K562 (cell line): ENCODE measurements at regions not wholly inside any gene's neighbourhood (a gene's known extent, or its start where the extent isn't known, plus 50 kb on each side); places are given as distances from the start of the nearest gene placed in this dataset.

Experiments
- ATAC-seq: fragments of 200-7000 bp; cut with Tn5 transposase; 3 replicates; pipeline ENCODE4 v1.9.1; 2020; ENCODE audit warnings: moderate library complexity
- BruUV-seq: library from RNA; stranded (reverse); fragments of 400-500 nt; replicated peaks from 2 replicates; lab custom pipeline; 2021; lab: Mats Ljungman, UMichigan
- CTCF ChIA-PET: fragments of 300-600 bp; formaldehyde crosslinking; extraction: SDS; loops from one replicate; lab custom pipeline; 2021; ENCODE audit warnings: low intra/inter-chr PET ratio; lab: Yijun Ruan, JAX
- POLR2A ChIA-PET: fragments of 300-600, 350-650 bp; sonication (Branson Sonifier 250); formaldehyde crosslinking; extraction: SDS; loops from one replicate; lab custom pipeline; 2021; ENCODE audit warnings: antibody characterized with exemption, inconsistent platforms; lab: Yijun Ruan, JAX
- DNase-seq, 4 experiments: peaks; one replicate each; pipeline versions ENCODE4 v3.0.0 to v3.0.0-alpha.2; 2011 to 2018; ENCODE audit warnings: low spot score in 3 of 4, mixed read lengths in 3 of 4; ENCODE audit errors: extremely low read depth in 1 of 4
- FAIRE-seq: peaks from 2 replicates; lab custom pipeline; 2011; peaks lifted over from hg19 to GRCh38; lab: Jason Lieb, UNC
- H2AFZ ChIP-seq: 2 replicates; pipeline ENCODE4 v1.6.0; 2011; ENCODE audit warnings: low read depth, low read length, control low read depth, inconsistent platforms
- H3K27ac ChIP-seq: fragments of 200-600 bp; 3 replicates; pipeline ENCODE4 v1.8.0; 2011; ENCODE audit warnings: low read depth, mild to moderate bottlenecking, control low read depth, inconsistent platforms, low read length, moderate library complexity, mixed read lengths; ENCODE audit errors: extremely low read depth
- H3K27me3 ChIP-seq, 2 experiments: fragments of 300-600 bp in 1 of 2; 2 replicates in 1 of 2; 3 replicates in 1 of 2; pipeline versions ENCODE4 v1.6.0 to v1.8.0; 2011; ENCODE audit warnings: inconsistent platforms in 2 of 2, low read length in 2 of 2, mild to moderate bottlenecking in 1 of 2, mixed read lengths in 1 of 2, moderate library complexity in 1 of 2; ENCODE audit not compliant: control insufficient read depth in 2 of 2, insufficient read depth in 2 of 2
- H3K36me3 ChIP-seq: fragments of 300-600 bp; 3 replicates; pipeline ENCODE4 v1.8.0; 2011; ENCODE audit warnings: mild to moderate bottlenecking, low read length, inconsistent platforms; ENCODE audit not compliant: control insufficient read depth, insufficient read depth
- H3K4me1 ChIP-seq, 2 experiments: fragments of 200-600 bp in 1 of 2; replicated peaks in 1 of 2; 2 replicates in 1 of 2; 3 replicates in 1 of 2; pipeline versions ENCODE4 v1.5.1 to v1.8.0; 2011; ENCODE audit warnings: inconsistent platforms in 2 of 2, low read length in 2 of 2, mild to moderate bottlenecking in 1 of 2, mixed read lengths in 1 of 2, moderate library complexity in 1 of 2; ENCODE audit not compliant: control insufficient read depth in 2 of 2, insufficient read depth in 2 of 2
- H3K4me2 ChIP-seq: 2 replicates; pipeline ENCODE4 v1.6.1; 2011; ENCODE audit warnings: low read length, control low read depth, inconsistent platforms, mixed read lengths; ENCODE audit not compliant: insufficient read depth
- H3K4me3 ChIP-seq: fragments of 200-600 bp; sonication (generic), shearing (Covaris generic); 2 replicates; pipeline ENCODE4 v1.5.1; 2016; ENCODE audit warnings: control low read depth, inconsistent platforms
- H3K79me2 ChIP-seq: fragments of 200-600 bp; 3 replicates; pipeline ENCODE4 v1.8.0; 2011; ENCODE audit warnings: low read length, inconsistent platforms; ENCODE audit not compliant: control insufficient read depth, insufficient read depth
- H3K9ac ChIP-seq, 2 experiments: 2 replicates each; pipeline versions ENCODE4 v1.6.0 to v1.6.1; 2011; ENCODE audit warnings: low read depth in 2 of 2, low read length in 2 of 2, control low read depth in 1 of 2, inconsistent platforms in 1 of 2, mild to moderate bottlenecking in 1 of 2, mixed read lengths in 1 of 2; ENCODE audit not compliant: insufficient read depth in 1 of 2
- H3K9me1 ChIP-seq: one replicate; pipeline ENCODE4 v1.6.0; 2011; ENCODE audit warnings: inconsistent platforms, mild to moderate bottlenecking, low read length, moderate library complexity; ENCODE audit not compliant: control insufficient read depth, insufficient read depth
- H3K9me3 ChIP-seq: replicated peaks from 2 replicates; pipeline ENCODE4 v1.5.1; 2011; ENCODE audit warnings: low read depth, low read length, inconsistent platforms; ENCODE audit not compliant: control insufficient read depth, insufficient read depth
- H4K20me1 ChIP-seq: replicated peaks from 2 replicates; pipeline ENCODE4 v1.6.1; 2011; ENCODE audit warnings: low read length, inconsistent platforms, mixed read lengths; ENCODE audit not compliant: control insufficient read depth, insufficient read depth
- DIDO1 ChIP-seq: fragments of 450-650 bp; IDR thresholded peaks from 2 replicates; pipeline ENCODE4 v1.6.1; 2016; ENCODE audit warnings: low read depth, missing biosample characterization, missing genetic modification characterization
- ILK ChIP-seq: fragments of 450-650 bp; IDR thresholded peaks from 2 replicates; pipeline ENCODE4 v1.6.1; 2016; ENCODE audit warnings: missing genetic modification characterization, low read depth, mild to moderate bottlenecking, missing compliant biosample characterization, moderate library complexity, borderline replicate concordance
- KLF16 ChIP-seq: IDR thresholded peaks from 2 replicates; pipeline ENCODE4 v1.6.1; 2016; ENCODE audit warnings: antibody characterized with exemption
- NCOA1 ChIP-seq: fragments of 450-650 bp; IDR thresholded peaks from 2 replicates; pipeline ENCODE4 v1.6.1; 2016; ENCODE audit warnings: low read depth
- NR4A1 ChIP-seq, 2 experiments: fragments of 250-450 bp in 1 of 2; fragments of 450-650 bp in 1 of 2; sonication (Bioruptor Pico) in 1 of 2; IDR thresholded peaks; 2 replicates each; pipeline versions ENCODE4 v1.4.0 to v1.6.1; 2016 to 2020; ENCODE audit warnings: mild to moderate bottlenecking in 2 of 2, missing compliant biosample characterization in 1 of 2, missing genetic modification characterization in 1 of 2, moderate library complexity in 1 of 2
- PYGO2 ChIP-seq: fragments of 450-650 bp; IDR thresholded peaks from 2 replicates; pipeline ENCODE4 v1.6.1; 2016; ENCODE audit warnings: mild to moderate bottlenecking, missing genetic modification characterization, moderate library complexity, missing compliant biosample characterization
- RBBP5 ChIP-seq: fragments of 200-600 bp; sonication (generic); IDR thresholded peaks from 2 replicates; pipeline ENCODE4 v1.6.1; 2012; ENCODE audit warnings: borderline replicate concordance, mild to moderate bottlenecking, low read length, control low read depth, inconsistent platforms; ENCODE audit not compliant: insufficient read depth, poor library complexity, severe bottlenecking
- SRF ChIP-seq, 2 experiments: fragments of 250-450, 450-650 bp in 1 of 2; sonication (Bioruptor Pico) in 1 of 2; sonication (generic) in 1 of 2; formaldehyde crosslinking; IDR thresholded peaks; 2 replicates each; pipeline versions ENCODE4 v1.5.0 to v1.5.1; 2020 to 2022; ENCODE audit warnings: mild to moderate bottlenecking in 1 of 2, missing genetic modification reagents in 1 of 2
- SRSF7 ChIP-seq: fragments of 200-400 bp; formaldehyde crosslinking; optimal IDR thresholded peaks from 2 replicates; pipeline ENCODE3; 2017; ENCODE audit warnings: mild to moderate bottlenecking, low read depth, low read length
- TARDBP ChIP-seq: fragments of 450-650 bp; IDR thresholded peaks from 2 replicates; pipeline ENCODE4 v1.6.1; 2016
- XRCC3 ChIP-seq: fragments of 450-650 bp; IDR thresholded peaks from 2 replicates; pipeline ENCODE4 v1.6.1; 2017; ENCODE audit warnings: mild to moderate bottlenecking, moderate library complexity
- ZNF146 ChIP-seq: IDR thresholded peaks from one replicate; pipeline ENCODE4 v1.6.1; 2018; ENCODE audit warnings: missing compliant biosample characterization; ENCODE audit not compliant: unreplicated experiment
- ZNF165 ChIP-seq: fragments of 250-450 bp; sonication (Bioruptor Pico); IDR thresholded peaks from 2 replicates; pipeline ENCODE4 v1.4.0; 2020; ENCODE audit warnings: borderline replicate concordance
- ZNF695 ChIP-seq: fragments of 450-650 bp; formaldehyde crosslinking; IDR thresholded peaks from 2 replicates; pipeline ENCODE4 v1.4.0; 2020; ENCODE audit warnings: mild to moderate bottlenecking, moderate library complexity
- WGBS: fragments of 100-300 bp; shearing (Covaris generic); methylation state at CpG from one replicate; pipeline ENCODE4 v1.1.6; 2016; ENCODE audit warnings: low coverage, mixed read lengths; ENCODE audit not compliant: insufficient coverage; ENCODE audit errors: missing lambda C conversion rate; 5-methylcytosine and 5-hydroxymethylcytosine counted together
- in situ Hi-C: fragments of 300-500 bp; cut with MboI; formaldehyde crosslinking; loops from 4 replicates; pipeline ENCODE4 v1.15.0; 2018; ENCODE audit warnings: inconsistent platforms, mixed read lengths
- intact Hi-C: fragments of 100-400 bp; cut with micrococcal nuclease; formaldehyde crosslinking; loops from 2 replicates; pipeline ENCODE4 v1.14.2; 2022
- TF ChIP-seq, protein P1 (sequence below): sonication (generic); formaldehyde crosslinking; IDR thresholded peaks from 2 replicates; pipeline ENCODE4 v1.8.0; 2022; ENCODE audit warnings: missing genetic modification reagents, mild to moderate bottlenecking, borderline replicate concordance

DNA sequence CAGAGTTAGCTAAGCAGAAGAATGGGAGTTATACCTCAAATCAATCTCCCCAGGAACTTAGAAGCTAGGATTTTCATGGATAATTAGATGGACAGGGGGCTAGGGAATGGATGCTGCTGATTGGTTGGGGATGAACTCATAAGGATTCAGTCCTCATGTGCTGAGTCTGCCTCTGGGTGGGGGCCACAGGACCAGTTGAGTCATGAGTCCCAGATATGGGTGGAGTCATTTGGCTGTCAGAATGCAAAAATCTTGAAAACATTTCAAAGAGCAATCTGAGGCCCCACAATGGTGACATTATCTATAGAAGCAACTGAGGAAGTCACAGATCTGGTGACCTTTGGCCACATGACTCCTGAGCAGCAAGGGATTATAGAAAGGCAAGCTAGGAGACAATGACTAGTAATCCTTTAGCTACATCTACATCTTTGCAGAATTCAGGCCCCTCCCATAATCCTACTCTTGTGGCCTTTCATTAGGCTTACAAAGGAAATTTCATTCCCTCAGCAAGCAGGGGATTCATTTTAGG lies 82.6 kb upstream of the CCL2 start:
- BruUV-seq, result no TSS peak
- Histone ChIP-seq H3K4me1 (peaks cover 0 to 3% of the 10 kb centered on the region in 2 experiments; a peak in 1 of 5 replicates), H3K4me2 (no peak overlapping the region), H3K79me2 (no peaks in the 10 kb centered on the region), H3K27me3 (no peaks in the 10 kb centered on the region), H3K9ac (no peak overlapping the region), H3K9me1 (no peaks in the 10 kb centered on the region), H4K20me1 (no peaks in the 10 kb centered on the region), H3K4me3 (no peak overlapping the region), H3K9me3 (no peaks in the 10 kb centered on the region), H3K36me3 (no peaks in the 10 kb centered on the region), H3K27ac (no peak overlapping the region), H2AFZ (no peak overlapping the region)
- in situ Hi-C loops, result no loop called here
- no peak for DNase-seq
- ChIA-PET POLR2A (interaction anchor here (0.6 kb wide), 1 partner anchor 397 kb away, joined by 3 read pairs; no protein-coding TSS in a partner anchor), CTCF (no interaction called here)
- no peak for FAIRE-seq
- TF ChIP-seq PYGO2 (tag) (no peak), TARDBP (no peak)
- intact Hi-C loops, result loop anchor here (5.0 kb wide), 1 partner anchor 395 kb away; no protein-coding TSS in a partner anchor
- no peak for ATAC-seq

DNA sequence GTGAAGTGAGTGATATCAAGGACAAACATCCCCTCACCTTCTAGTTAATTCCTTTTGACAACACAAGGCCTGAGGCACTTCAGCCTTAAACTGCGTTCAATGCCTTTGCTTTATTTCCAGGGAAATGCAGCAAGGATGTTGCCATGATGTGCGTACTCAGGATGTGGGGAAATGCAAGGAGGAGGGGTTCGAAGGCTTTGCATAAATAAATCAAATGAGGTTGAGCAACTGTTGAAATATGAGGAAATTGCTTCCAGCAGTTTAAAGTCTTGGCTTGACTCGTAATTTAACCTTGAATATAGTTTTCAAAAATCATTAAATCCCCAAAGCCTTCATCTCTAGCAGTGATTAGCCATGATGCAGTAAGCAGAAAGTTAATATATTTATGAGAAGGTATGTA lies 81.8 kb upstream of the CCL2 start:
- Histone ChIP-seq H3K9ac (no peak overlapping the region), H3K4me1 (peaks cover 0 to 3% of the 10 kb centered on the region in 2 experiments; a peak in 1 of 5 replicates), H3K9me3 (no peaks in the 10 kb centered on the region), H3K79me2 (no peaks in the 10 kb centered on the region), H3K27me3 (no peaks in the 10 kb centered on the region), H3K9me1 (no peaks in the 10 kb centered on the region), H2AFZ (no peak overlapping the region), H3K4me3 (no peak overlapping the region), H3K36me3 (no peaks in the 10 kb centered on the region), H3K27ac (no peak overlapping the region), H4K20me1 (no peaks in the 10 kb centered on the region), H3K4me2 (no peak overlapping the region)
- TF ChIP-seq, protein P1, sequence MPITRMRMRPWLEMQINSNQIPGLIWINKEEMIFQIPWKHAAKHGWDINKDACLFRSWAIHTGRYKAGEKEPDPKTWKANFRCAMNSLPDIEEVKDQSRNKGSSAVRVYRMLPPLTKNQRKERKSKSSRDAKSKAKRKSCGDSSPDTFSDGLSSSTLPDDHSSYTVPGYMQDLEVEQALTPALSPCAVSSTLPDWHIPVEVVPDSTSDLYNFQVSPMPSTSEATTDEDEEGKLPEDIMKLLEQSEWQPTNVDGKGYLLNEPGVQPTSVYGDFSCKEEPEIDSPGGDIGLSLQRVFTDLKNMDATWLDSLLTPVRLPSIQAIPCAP (CRISPR knock-in tag), result no peak
- TF ChIP-seq KLF16 (no peak), ILK (tag) (no peak), ZNF165 (CRISPR knock-in tag) (no peak), ZNF146 (CRISPR knock-in tag) (no peak), DIDO1 (tag) (no peak), ZNF695 (CRISPR knock-in tag) (no peak), NR4A1 (CRISPR knock-in tag; IDR thresholded peaks at IDR 0.05) (no peak), NR4A1 (tag; IDR thresholded peaks at IDR 0.05) (no peak), SRSF7 (no peak), RBBP5 (no peak), XRCC3 (no peak), SRF (CRISPR knock-in tag; IDR thresholded peaks at IDR 0.05) (no peak), NCOA1 (no peak)
- FAIRE-seq, result no peak
- intact Hi-C loops, result loop anchor here (5.0 kb wide), 1 partner anchor 396 kb away; no protein-coding TSS in a partner anchor
- WGBS, result 0% methylated on average over 4 of the region's 4 CpGs
- ChIA-PET POLR2A (no interaction called here), CTCF (no interaction called here)
- no peak for DNase-seq
- in situ Hi-C loops, result no loop called here
- BruUV-seq, result no TSS peak
- no peak for ATAC-seq
